ENCODE measurements at regions not wholly inside any gene's neighbourhood (a gene's known extent, or its start where the extent isn't known, plus 50 kb on each side); places are given as distances from the start of the nearest gene placed in this dataset.

- H3K4me3 Mint-ChIP-seq = no peak overlapping the region
- H3K4me1 Mint-ChIP-seq = no peaks in the 10 kb centered on the region
- H3K36me3 Mint-ChIP-seq = no peaks in the 10 kb centered on the region
- Histone ChIP-seq H3K27me3 (ENCODE audit: control insufficient read depth, insufficient read depth, low read length) (no peaks in the 10 kb centered on the region), H3K4me3 (ENCODE audit: low read length) (no peak overlapping the region), H3K36me3 (ENCODE audit: control insufficient read depth, insufficient read depth, low read length) (no peaks in the 10 kb centered on the region), H3K9me3 (ENCODE audit: control insufficient read depth, insufficient read depth, low read length) (no peaks in the 10 kb centered on the region), H3K4me1 (ENCODE audit: control insufficient read depth, insufficient read depth, low read length) (no peaks in the 10 kb centered on the region), H3K27ac (ENCODE audit: low read length) (no peak overlapping the region)
- TF ChIP-seq CTCF (IDR thresholded peaks at IDR 0.05) = no peak
- no peaks in the 10 kb centered on the region for H3K27me3 Mint-ChIP-seq (ENCODE audit: low read depth in 2 of 2)
- peaks cover 3 to 7% of the 10 kb centered on the region in 2 donors for H3K9me3 Mint-ChIP-seq
- WGBS (ENCODE audit: insufficient coverage) = 77% methylated on average over 3 of the region's 3 CpGs
- DNase-seq (no peak), ATAC-seq (no peak)
- no peak overlapping the region for H3K27ac Mint-ChIP-seq
- intact Hi-C loops (cut with micrococcal nuclease) = no loop called here
Measured at GRCh38 chr11:92636543-92637188, 332.8 kb upstream of the MTNR1B start.

- H3K27ac Mint-ChIP-seq = no peak overlapping the region
- no peaks in the 10 kb centered on the region for H3K36me3 Mint-ChIP-seq
- TF ChIP-seq CTCF (IDR thresholded peaks at IDR 0.05) = no peak
- 90% methylated on average over 2 of the region's 3 CpGs for WGBS (ENCODE audit: insufficient coverage)
- Histone ChIP-seq H3K27me3 (ENCODE audit: control insufficient read depth, insufficient read depth, low read length) (no peaks in the 10 kb centered on the region), H3K4me3 (ENCODE audit: low read length) (no peak overlapping the region), H3K4me1 (ENCODE audit: control insufficient read depth, insufficient read depth, low read length) (no peaks in the 10 kb centered on the region), H3K9me3 (ENCODE audit: control insufficient read depth, insufficient read depth, low read length) (no peaks in the 10 kb centered on the region), H3K27ac (ENCODE audit: low read length) (no peak overlapping the region), H3K36me3 (ENCODE audit: control insufficient read depth, insufficient read depth, low read length) (no peaks in the 10 kb centered on the region)
- ATAC-seq = no peak
- no peaks in the 10 kb centered on the region for H3K27me3 Mint-ChIP-seq (ENCODE audit: low read depth in 2 of 2)
- no peak for DNase-seq
- H3K9me3 Mint-ChIP-seq = peaks cover 3 to 7% of the 10 kb centered on the region in 2 donors
- no peaks in the 10 kb centered on the region for H3K4me1 Mint-ChIP-seq
- H3K4me3 Mint-ChIP-seq = no peak overlapping the region
- intact Hi-C loops (cut with micrococcal nuclease) = no loop called here
Measured at GRCh38 chr11:92638678-92639077, 330.8 kb upstream of the MTNR1B start.

GRCh38 chr11:92642177-92642931 lies 327.1 kb upstream of the MTNR1B start:
- no peak overlapping the region for H3K4me3 Mint-ChIP-seq
- no peaks in the 10 kb centered on the region for H3K9me3 ChIP-seq (ENCODE audit: control insufficient read depth, insufficient read depth, low read length)
- peaks cover 3 to 7% of the 10 kb centered on the region in 2 donors for H3K9me3 Mint-ChIP-seq
- DNase-seq (no peak), ATAC-seq (no peak)
- H3K36me3 Mint-ChIP-seq = no peaks in the 10 kb centered on the region
- intact Hi-C loops (cut with micrococcal nuclease) = no loop called here
- H3K27ac ChIP-seq (ENCODE audit: low read length) = no peak overlapping the region
- TF ChIP-seq CTCF (IDR thresholded peaks at IDR 0.05) = no peak
- no peaks in the 10 kb centered on the region for H3K36me3 ChIP-seq (ENCODE audit: control insufficient read depth, insufficient read depth, low read length)
- no peaks in the 10 kb centered on the region for H3K4me1 Mint-ChIP-seq
- H3K27me3 ChIP-seq (ENCODE audit: control insufficient read depth, insufficient read depth, low read length) = no peaks in the 10 kb centered on the region
- no peaks in the 10 kb centered on the region for H3K4me1 ChIP-seq (ENCODE audit: control insufficient read depth, insufficient read depth, low read length)
- H3K27ac Mint-ChIP-seq = no peak overlapping the region
- no peak overlapping the region for H3K4me3 ChIP-seq (ENCODE audit: low read length)
- H3K27me3 Mint-ChIP-seq (ENCODE audit: low read depth in 2 of 2) = no peaks in the 10 kb centered on the region
